ENCODE measurements at regions not wholly inside any gene's neighbourhood (a gene's known extent, or its start where the extent isn't known, plus 50 kb on each side); places are given as distances from the start of the nearest gene placed in this dataset.
"Not testable (repeated sequence)": the region's sequence is repeated elsewhere in the genome, so short reads cannot be mapped to it uniquely, and the experiment has no call there.

GRCh38 chr3:193917158-193917557 lies 218.8 kb upstream of the HES1 start:
- H3K36me3 Mint-ChIP-seq (ENCODE audit: insufficient read depth) = no peaks in the 10 kb centered on the region
- DNase-seq (ENCODE audit: low spot score, unreplicated experiment) = no peak
- H3K4me1 Mint-ChIP-seq (ENCODE audit: low read depth) = peaks cover 58% of the 10 kb centered on the region
- no peaks in the 10 kb centered on the region for H3K9me3 Mint-ChIP-seq (ENCODE audit: low read depth)
- TF ChIP-seq CTCF (IDR thresholded peaks at IDR 0.05; ENCODE audit: unreplicated experiment) = no peak
- no peak overlapping the region for H3K27ac Mint-ChIP-seq
- peaks cover 7% of the 10 kb centered on the region for H3K27me3 Mint-ChIP-seq
- no peak overlapping the region for H3K4me3 Mint-ChIP-seq (ENCODE audit: low read depth)

- no peak overlapping the region for H3K27ac Mint-ChIP-seq
- H3K27me3 Mint-ChIP-seq = peaks cover 4% of the 10 kb centered on the region
- no peak for DNase-seq (ENCODE audit: low spot score, unreplicated experiment)
- peaks cover 7% of the 10 kb centered on the region for H3K36me3 Mint-ChIP-seq (ENCODE audit: insufficient read depth)
- H3K4me1 Mint-ChIP-seq (ENCODE audit: low read depth) = peaks cover 24% of the 10 kb centered on the region
- H3K4me3 Mint-ChIP-seq (ENCODE audit: low read depth) = no peak overlapping the region
- peaks cover 21% of the 10 kb centered on the region for H3K9me3 Mint-ChIP-seq (ENCODE audit: low read depth)
- TF ChIP-seq CTCF (IDR thresholded peaks at IDR 0.05; ENCODE audit: unreplicated experiment) = no peak
Observed at GRCh38 chr3:193921465-193921864, 214.5 kb upstream of the HES1 start.

- H3K36me3 Mint-ChIP-seq (ENCODE audit: insufficient read depth) = peaks cover 7% of the 10 kb centered on the region
- H3K9me3 Mint-ChIP-seq (ENCODE audit: low read depth) = peaks cover 22% of the 10 kb centered on the region
- TF ChIP-seq CTCF (IDR thresholded peaks at IDR 0.05; ENCODE audit: unreplicated experiment) = no peak
- H3K4me1 Mint-ChIP-seq (ENCODE audit: low read depth) = peaks cover 19% of the 10 kb centered on the region
- no peak for DNase-seq (ENCODE audit: low spot score, unreplicated experiment)
- no peak overlapping the region for H3K4me3 Mint-ChIP-seq (ENCODE audit: low read depth)
- no peak overlapping the region for H3K27ac Mint-ChIP-seq
- H3K27me3 Mint-ChIP-seq = peaks cover 4% of the 10 kb centered on the region
Observed at GRCh38 chr3:193922034-193922774, 213.7 kb upstream of the HES1 start.

GRCh38 chr3:193923958-193924357 lies 212.0 kb upstream of the HES1 start:
- H3K36me3 Mint-ChIP-seq (ENCODE audit: insufficient read depth); H3K4me3 Mint-ChIP-seq (ENCODE audit: low read depth); DNase-seq (ENCODE audit: low spot score, unreplicated experiment); H3K27me3 Mint-ChIP-seq; H3K27ac Mint-ChIP-seq; H3K4me1 Mint-ChIP-seq (ENCODE audit: low read depth): not testable (repeated sequence)
- H3K9me3 Mint-ChIP-seq (ENCODE audit: low read depth) = peaks cover 22% of the 10 kb centered on the region

GRCh38 chr3:193926071-193926470 lies 209.9 kb upstream of the HES1 start:
- not testable (repeated sequence) for H3K4me1 Mint-ChIP-seq (ENCODE audit: low read depth); H3K27ac Mint-ChIP-seq; H3K27me3 Mint-ChIP-seq; DNase-seq (ENCODE audit: low spot score, unreplicated experiment); H3K4me3 Mint-ChIP-seq (ENCODE audit: low read depth); H3K36me3 Mint-ChIP-seq (ENCODE audit: insufficient read depth)
- peaks cover 22% of the 10 kb centered on the region for H3K9me3 Mint-ChIP-seq (ENCODE audit: low read depth)

GRCh38 chr3:193927413-193928206 lies 208.3 kb upstream of the HES1 start:
- H3K4me1 Mint-ChIP-seq (ENCODE audit: low read depth); H3K27ac Mint-ChIP-seq; DNase-seq (ENCODE audit: low spot score, unreplicated experiment); H3K36me3 Mint-ChIP-seq (ENCODE audit: insufficient read depth); H3K27me3 Mint-ChIP-seq; H3K4me3 Mint-ChIP-seq (ENCODE audit: low read depth): not testable (repeated sequence)
- H3K9me3 Mint-ChIP-seq (ENCODE audit: low read depth) = peaks cover 22% of the 10 kb centered on the region
